T-cell (primary cell): ENCODE measurements at regions not wholly inside any gene's neighbourhood (a gene's known extent, or its start where the extent isn't known, plus 50 kb on each side); places are given as distances from the start of the nearest gene placed in this dataset.
A peak's percentile ranks its signal among the peaks of the same experiment; 100 is the strongest.
"Not testable (repeated sequence)": the region's sequence is repeated elsewhere in the genome, so short reads cannot be mapped to it uniquely, and the experiment has no call there.

Source experiments
- ATAC-seq, 4 experiments: fragments of 200-7000 bp in 3 of 4; fragments of 150-1000 bp in 1 of 4; cut with Tn5 transposase; replicated peaks in 1 of 4; 1 replicate in 3 of 4; 2 replicates in 1 of 4; pipeline ENCODE4 v1.10.0; 2021; ENCODE audit warnings: moderate library complexity in 3 of 4, mild to moderate bottlenecking in 2 of 4, moderate number of reproducible peaks in 1 of 4
- CTCF ChIA-PET, 2 donors: fragments of 300-600 bp; sonication (Branson Sonifier 250); formaldehyde crosslinking; loops; one replicate each; lab custom pipeline; 2022; ENCODE audit warnings: antibody characterized with exemption in 2 of 2; lab: Charles Lee
- POLR2A ChIA-PET, 2 donors: fragments of 300-600 bp; sonication (Branson Sonifier 250); formaldehyde crosslinking; loops; one replicate each; lab custom pipeline; 2022; ENCODE audit warnings: antibody characterized with exemption in 2 of 2; lab: Charles Lee
- DNase-seq, 35 experiments: peaks; one replicate each; pipeline versions ENCODE4 v3.0.0 to v3.0.0-alpha.2; 2013 to 2023
- H3K27ac ChIP-seq: one replicate; pipeline ENCODE4 v1.5.1; 2013; ENCODE audit warnings: low read length
- H3K27me3 ChIP-seq, 2 experiments: replicated peaks in 1 of 2; 1 replicate in 1 of 2; 2 replicates in 1 of 2; pipeline versions ENCODE4 v1.6.1 to v1.7.0; 2013; ENCODE audit warnings: low read length in 1 of 2, mixed read lengths in 1 of 2; ENCODE audit not compliant: control insufficient read depth in 2 of 2, insufficient read depth in 2 of 2; ENCODE audit errors: extremely low read depth in 1 of 2
- H3K36me3 ChIP-seq, 2 donors: 1 replicate in 1 of 2; 2 replicates in 1 of 2; pipeline versions ENCODE4 v1.6.1 to v1.7.0; 2013; ENCODE audit warnings: low read length in 1 of 2; ENCODE audit not compliant: control insufficient read depth in 2 of 2, insufficient read depth in 1 of 2; ENCODE audit errors: extremely low read depth in 1 of 2
- H3K4me1 ChIP-seq, 2 experiments: 1 replicate in 1 of 2; 2 replicates in 1 of 2; pipeline versions ENCODE4 v1.6.1 to v1.7.0; 2013; ENCODE audit warnings: low read length in 2 of 2, mixed read lengths in 1 of 2; ENCODE audit not compliant: insufficient read depth in 2 of 2, control insufficient read depth in 1 of 2; ENCODE audit errors: extremely low read depth in 1 of 2
- H3K4me3 ChIP-seq, 2 donors: 1 replicate in 1 of 2; 2 replicates in 1 of 2; pipeline versions ENCODE4 v1.5.1 to v1.7.0; 2013; ENCODE audit warnings: mild to moderate bottlenecking in 2 of 2, low read length in 1 of 2, moderate library complexity in 1 of 2; ENCODE audit not compliant: control insufficient read depth in 1 of 2; ENCODE audit errors: extremely low read depth in 1 of 2
- H3K9me3 ChIP-seq: 2 replicates; pipeline ENCODE4 v1.7.0; 2013
- H3K27ac Mint-ChIP-seq, 2 donors: one replicate each; pipeline ENCODE4 v1.8.0; 2020 to 2021; ENCODE audit warnings: mild to moderate bottlenecking in 2 of 2, mixed read lengths in 2 of 2
- H3K27me3 Mint-ChIP-seq, 2 donors: one replicate each; pipeline ENCODE4 v1.8.0; 2021 to 2022; ENCODE audit warnings: mixed read lengths in 2 of 2
- H3K36me3 Mint-ChIP-seq: one replicate; pipeline ENCODE4 v1.8.0; 2021; ENCODE audit warnings: mixed read lengths
- H3K4me1 Mint-ChIP-seq, 3 donors: one replicate each; pipeline ENCODE4 v1.8.0; 2020 to 2022; ENCODE audit warnings: mixed read lengths in 3 of 3, mild to moderate bottlenecking in 1 of 3
- H3K4me3 Mint-ChIP-seq, 3 donors: one replicate each; pipeline ENCODE4 v1.8.0; 2020 to 2022; ENCODE audit warnings: mild to moderate bottlenecking in 3 of 3, mixed read lengths in 3 of 3, moderate library complexity in 3 of 3
- H3K9me3 Mint-ChIP-seq, 3 donors: one replicate each; pipeline ENCODE4 v1.8.0; 2020 to 2022; ENCODE audit warnings: mixed read lengths in 3 of 3
- WGBS: methylation state at CpG from one replicate; pipeline ENCODE4 v1.1.5; 2013; ENCODE audit warnings: missing lambda C conversion rate; ENCODE audit not compliant: insufficient coverage; 5-methylcytosine and 5-hydroxymethylcytosine counted together

DNA sequence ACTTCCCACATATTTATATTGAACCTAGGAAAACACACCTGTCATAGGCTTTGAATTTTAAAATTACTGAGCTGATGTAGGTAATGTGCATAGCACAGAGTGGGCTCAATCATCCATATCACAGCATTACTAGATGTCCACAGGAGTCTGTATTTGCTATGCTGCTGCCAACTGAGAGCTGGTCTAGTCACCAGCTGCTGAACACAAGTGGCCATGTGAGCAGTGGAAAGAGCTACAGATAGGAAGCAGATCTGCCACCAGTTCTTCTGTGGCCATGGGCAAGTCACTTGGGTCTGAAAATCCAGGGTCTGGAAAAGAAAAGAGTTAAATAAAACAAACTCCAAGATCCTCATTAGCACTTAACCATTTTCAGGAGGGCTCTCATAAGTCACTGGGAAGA is 91.8 kb downstream of the APIP start:
- no peak overlapping the region for H3K27ac ChIP-seq
- peaks cover 0 to 2% of the 10 kb centered on the region in 2 experiments for H3K4me1 ChIP-seq
- no peaks in the 10 kb centered on the region for H3K36me3 ChIP-seq
- DNase-seq = no peak
- Mint-ChIP-seq H3K4me1 (peaks cover 11 to 14% (median 14%) of the 10 kb centered on the region in 3 donors), H3K27me3 (peaks cover 0 to 8% of the 10 kb centered on the region in 2 donors), H3K36me3 (no peaks in the 10 kb centered on the region), H3K27ac (no peak overlapping the region), H3K4me3 (no peak overlapping the region), H3K9me3 (no peaks in the 10 kb centered on the region)
- H3K9me3 ChIP-seq = no peaks in the 10 kb centered on the region
- CTCF ChIA-PET = interaction anchor here in 1 of 2 donors (0.6 kb wide), 1 partner anchor 1058 kb away, joined by 5 read pairs; no protein-coding TSS in a partner anchor
- POLR2A ChIA-PET = no interaction called here
- ATAC-seq = no peak
- no peaks in the 10 kb centered on the region for H3K27me3 ChIP-seq
- no peak overlapping the region for H3K4me3 ChIP-seq

DNA sequence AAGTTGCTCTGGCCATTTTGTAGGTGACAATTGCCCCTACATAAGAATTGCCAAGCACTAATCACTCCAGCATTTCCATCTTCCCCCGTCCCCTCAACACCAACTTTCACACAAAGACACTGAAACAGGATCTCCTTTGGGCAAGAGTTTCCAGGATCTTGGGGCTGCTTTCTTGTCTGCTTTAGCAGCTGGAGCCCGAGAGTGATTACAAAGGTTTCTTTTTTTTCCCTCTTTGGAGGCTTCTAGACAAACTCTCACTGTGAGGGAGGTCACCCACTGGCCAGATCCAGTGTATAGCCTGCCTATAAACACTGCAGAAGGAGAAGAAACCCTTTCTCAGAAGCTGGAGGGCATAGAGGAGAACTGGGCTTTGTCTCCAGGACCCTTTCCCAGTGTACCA is 92.5 kb downstream of the APIP start:
- Histone ChIP-seq H3K36me3 (no peaks in the 10 kb centered on the region), H3K4me3 (no peak overlapping the region), H3K27ac (no peak overlapping the region), H3K9me3 (no peaks in the 10 kb centered on the region), H3K27me3 (peaks cover 0 to 4% of the 10 kb centered on the region in 2 experiments), H3K4me1 (peaks cover 0 to 2% of the 10 kb centered on the region in 2 experiments)
- Mint-ChIP-seq H3K36me3 (no peaks in the 10 kb centered on the region), H3K27me3 (peaks cover 0 to 8% of the 10 kb centered on the region in 2 donors), H3K4me1 (peaks cover 11 to 14% (median 14%) of the 10 kb centered on the region in 3 donors), H3K27ac (no peak overlapping the region), H3K9me3 (no peaks in the 10 kb centered on the region), H3K4me3 (no peak overlapping the region)
- POLR2A ChIA-PET = no interaction called here
- WGBS = no CpG with 5 or more reads among the region's 2 CpGs
- ATAC-seq (no peak), DNase-seq (no peak)
- CTCF ChIA-PET = no interaction called here

DNA sequence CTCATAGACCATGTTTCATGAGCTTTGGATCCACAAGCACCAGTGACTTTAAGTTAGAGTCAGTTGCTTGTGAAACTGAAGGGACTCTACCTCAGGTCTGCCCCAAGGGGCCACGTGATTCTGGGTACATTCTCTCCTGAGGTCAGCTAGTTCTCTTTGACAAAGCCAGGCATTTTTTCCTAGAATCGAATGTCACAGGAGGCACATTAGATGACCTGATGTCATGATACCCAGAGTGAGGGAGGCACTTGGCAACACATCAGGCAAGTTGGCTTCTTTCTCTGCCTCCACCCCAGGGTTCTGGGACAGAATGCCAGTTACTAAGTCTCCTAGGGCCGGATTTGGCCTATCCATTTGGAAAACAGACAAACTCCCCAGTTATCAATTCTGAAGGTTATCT is 93.0 kb downstream of the APIP start:
- no peak for ATAC-seq
- Mint-ChIP-seq H3K27me3 (peaks cover 0 to 8% of the 10 kb centered on the region in 2 donors), H3K4me3 (no peak overlapping the region), H3K36me3 (no peaks in the 10 kb centered on the region), H3K9me3 (no peaks in the 10 kb centered on the region), H3K27ac (no peak overlapping the region), H3K4me1 (peaks cover 11 to 14% (median 14%) of the 10 kb centered on the region in 3 donors)
- no peak overlapping the region for H3K27ac ChIP-seq
- CTCF ChIA-PET = no interaction called here
- no peak for DNase-seq
- peaks cover 0 to 7% of the 10 kb centered on the region in 2 experiments for H3K27me3 ChIP-seq
- 65% methylated on average over 3 of the region's 3 CpGs for WGBS
- H3K36me3 ChIP-seq = no peaks in the 10 kb centered on the region
- H3K9me3 ChIP-seq = no peaks in the 10 kb centered on the region
- H3K4me3 ChIP-seq = no peak overlapping the region
- POLR2A ChIA-PET = no interaction called here
- peaks cover 0 to 2% of the 10 kb centered on the region in 2 experiments for H3K4me1 ChIP-seq

DNA sequence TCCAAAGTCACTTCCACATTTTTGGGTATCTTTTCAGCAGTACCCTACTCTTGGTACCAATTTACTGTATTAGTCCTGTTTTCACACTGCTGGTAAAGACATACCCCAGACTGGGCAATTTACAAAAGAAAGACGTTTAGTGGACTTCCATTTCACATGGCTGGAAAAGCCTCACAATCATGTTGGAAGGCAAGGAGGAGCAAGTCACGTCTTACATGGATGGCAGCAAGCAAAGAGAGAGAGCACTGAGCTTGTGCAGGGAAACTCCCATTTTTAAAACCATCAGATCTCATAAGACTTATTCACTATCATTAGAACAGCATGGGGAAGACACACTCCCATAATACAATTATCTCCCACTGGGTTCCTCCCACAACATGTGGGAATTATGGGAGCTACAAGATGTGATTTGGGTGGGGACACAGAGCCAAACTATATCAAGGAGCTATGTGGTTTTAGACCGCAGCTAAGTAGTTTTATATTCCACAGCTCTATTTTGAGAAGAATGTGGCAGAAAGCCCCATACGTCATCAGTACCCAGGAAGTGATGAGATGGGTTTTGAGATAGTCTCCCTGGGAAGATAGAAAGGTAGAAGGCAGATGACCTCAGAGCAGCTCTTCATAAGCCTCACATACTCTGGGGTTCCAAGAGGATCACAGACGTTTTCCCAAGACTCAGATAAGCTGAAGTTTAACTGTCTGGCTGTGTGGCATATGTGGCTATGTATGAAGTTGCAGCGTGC is 96.3 kb downstream of the APIP start:
- Histone ChIP-seq H3K4me1 (peaks cover 0 to 2% of the 10 kb centered on the region in 2 experiments), H3K9me3 (no peaks in the 10 kb centered on the region), H3K27ac (no peak overlapping the region), H3K27me3 (peaks cover 0 to 7% of the 10 kb centered on the region in 2 experiments), H3K4me3 (no peak overlapping the region), H3K36me3 (no peaks in the 10 kb centered on the region)
- CTCF ChIA-PET = interaction anchor here in 1 of 2 donors (0.9 kb wide), 1 partner anchor 10 kb away, joined by 3 read pairs; no protein-coding TSS in a partner anchor
- Mint-ChIP-seq H3K4me3 (no peak overlapping the region), H3K27me3 (peaks cover 2 to 8% of the 10 kb centered on the region in 2 donors), H3K4me1 (peaks cover 11 to 14% (median 14%) of the 10 kb centered on the region in 3 donors), H3K36me3 (no peaks in the 10 kb centered on the region), H3K9me3 (peaks cover 0 to 9% (median 7%) of the 10 kb centered on the region in 3 donors), H3K27ac (peak overlapping the region in 1 of 2 donors; percentile 37)
- 43% methylated on average over 3 of the region's 6 CpGs for WGBS
- ATAC-seq (peak in 2 of 4 experiments; percentile 37 to 79), DNase-seq (peak in 1 of 35 experiments; percentile 31)
- POLR2A ChIA-PET = no interaction called here

DNA sequence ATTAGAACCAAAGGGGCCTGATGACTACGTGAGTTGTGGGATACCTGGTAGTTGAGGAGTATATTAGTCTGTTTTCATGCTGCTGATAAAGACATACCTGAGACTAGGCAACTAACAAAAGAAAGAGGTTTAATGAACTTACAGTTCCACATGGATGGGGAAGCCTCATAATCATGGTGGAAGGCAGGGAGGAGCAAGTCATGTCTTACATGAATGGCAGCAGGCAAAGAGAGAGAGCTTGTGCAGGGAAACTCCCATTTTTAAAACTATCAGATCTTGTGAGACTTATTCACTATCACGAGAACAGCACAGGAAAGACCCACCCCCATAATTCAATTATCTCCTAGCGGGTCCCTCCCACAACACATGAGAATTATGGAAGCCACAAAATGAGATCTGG is 98.4 kb downstream of the APIP start:
- H3K36me3 Mint-ChIP-seq, H3K4me3 Mint-ChIP-seq, H3K27ac Mint-ChIP-seq, CTCF ChIA-PET, DNase-seq, H3K36me3 ChIP-seq, POLR2A ChIA-PET, H3K9me3 ChIP-seq, ATAC-seq, H3K4me3 ChIP-seq, H3K27me3 ChIP-seq, H3K4me1 ChIP-seq, H3K27me3 Mint-ChIP-seq, H3K27ac ChIP-seq: not testable (repeated sequence)
- WGBS = 65% methylated on average over 2 of the region's 3 CpGs
- Mint-ChIP-seq H3K4me1 (peaks cover 11 to 14% (median 14%) of the 10 kb centered on the region in 3 donors), H3K9me3 (peaks cover 5 to 14% (median 13%) of the 10 kb centered on the region in 3 donors)

DNA sequence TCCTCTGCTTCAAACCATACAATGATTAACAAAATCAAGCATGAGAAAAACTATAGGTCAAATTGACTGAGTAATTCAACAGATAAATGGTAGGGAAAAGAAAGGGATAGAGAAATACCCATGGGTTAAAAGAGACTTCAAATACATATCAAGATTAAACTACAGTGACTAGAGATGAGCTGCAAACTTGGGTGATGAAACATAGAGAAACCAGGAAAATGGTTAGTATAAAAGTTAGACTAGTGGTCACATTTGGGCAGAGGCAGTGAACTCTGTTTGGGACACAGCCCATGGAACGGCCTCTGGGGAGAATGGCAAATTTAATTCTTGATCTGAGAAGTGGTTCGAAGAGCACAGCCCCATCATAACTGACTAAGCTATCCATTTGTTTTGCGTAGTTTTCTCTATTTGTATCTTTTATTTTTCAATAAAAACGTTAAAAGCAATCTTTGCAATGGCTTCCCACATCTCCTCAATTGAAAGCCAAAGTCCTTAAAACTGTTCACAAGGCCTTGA is 99.4 kb downstream of the APIP start:
- no peak for DNase-seq
- no peaks in the 10 kb centered on the region for H3K36me3 ChIP-seq
- H3K4me3 Mint-ChIP-seq = no peak overlapping the region
- H3K27me3 ChIP-seq = peaks cover 0 to 7% of the 10 kb centered on the region in 2 experiments
- no peak overlapping the region for H3K27ac Mint-ChIP-seq
- no peaks in the 10 kb centered on the region for H3K9me3 ChIP-seq
- ChIA-PET POLR2A (no interaction called here), CTCF (interaction anchor here in 1 of 2 donors (0.6 kb wide), 1 partner anchor 318 kb away, joined by 4 read pairs; no protein-coding TSS in a partner anchor)
- ATAC-seq = no peak
- H3K36me3 Mint-ChIP-seq = peaks cover 7% of the 10 kb centered on the region
- H3K4me1 Mint-ChIP-seq = peaks cover 11 to 14% (median 14%) of the 10 kb centered on the region in 3 donors
- WGBS = 64% methylated on average over 2 of the region's 4 CpGs
- peaks cover 3 to 10% of the 10 kb centered on the region in 2 donors for H3K27me3 Mint-ChIP-seq
- H3K9me3 Mint-ChIP-seq = peaks cover 11 to 20% (median 19%) of the 10 kb centered on the region in 3 donors
- no peak overlapping the region for H3K27ac ChIP-seq
- H3K4me1 ChIP-seq = peaks cover 0 to 2% of the 10 kb centered on the region in 2 experiments
- no peak overlapping the region for H3K4me3 ChIP-seq
